ENCODE measurements at regions not wholly inside any gene's neighbourhood (a gene's known extent, or its start where the extent isn't known, plus 50 kb on each side); places are given as distances from the start of the nearest gene placed in this dataset.
A peak's percentile ranks its signal among the peaks of the same experiment; 100 is the strongest.

DNA sequence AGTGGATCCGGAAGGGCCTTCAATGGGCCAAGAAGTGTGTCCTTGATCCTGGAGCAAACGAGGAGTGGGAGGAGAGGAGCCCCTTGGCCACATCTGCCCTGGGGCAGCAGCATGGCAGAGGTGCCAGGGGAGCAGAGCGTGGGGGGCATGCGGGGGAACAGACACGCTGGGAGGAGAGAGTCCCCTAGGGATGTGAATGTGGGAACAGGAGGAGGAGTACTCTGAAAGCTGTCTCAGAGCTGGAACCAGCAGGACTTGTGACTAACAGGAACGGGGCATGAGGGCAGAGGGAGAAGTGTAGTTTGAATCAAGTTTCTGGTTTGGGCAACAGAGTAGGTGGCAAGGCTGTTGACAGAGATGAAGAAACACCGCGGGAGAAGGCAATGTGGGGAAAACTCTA lies 54.5 kb upstream of the SLC35C1 start:
- Histone ChIP-seq H3K27ac (ENCODE audit: low read length) (no peak overlapping the region), H3K4me1 (ENCODE audit: low read length) (no peaks in the 10 kb centered on the region), H3K9me3 (replicated peaks; ENCODE audit: insufficient read depth, low read length) (no peaks in the 10 kb centered on the region), H3K27me3 (replicated peaks; ENCODE audit: insufficient read depth, low read length) (no peaks in the 10 kb centered on the region; the same call in 1 of the 2 replicates), H4K20me1 (ENCODE audit: insufficient read depth, low read length) (no peaks in the 10 kb centered on the region), H3K9me2 (replicated peaks; ENCODE audit: insufficient read depth, low read length) (no peaks in the 10 kb centered on the region), H2AFZ (ENCODE audit: low read length) (no peak overlapping the region), H3K4me2 (ENCODE audit: low read depth, low read length) (no peak overlapping the region), H3K9ac (ENCODE audit: low read length) (no peak overlapping the region), H3K79me2 (ENCODE audit: low read length) (no peaks in the 10 kb centered on the region), H3K36me3 (replicated peaks; ENCODE audit: insufficient read depth, low read length) (no peaks in the 10 kb centered on the region), H3F3A (ENCODE audit: insufficient read depth, low read length) (no peaks in the 10 kb centered on the region), H3K4me3 (ENCODE audit: low read length) (no peak overlapping the region)
- no peak for DNase-seq
- TF ChIP-seq EZH2phosphoT487 (IDR thresholded peaks at IDR 0.05; ENCODE audit: low read length) (no peak), EZH2 (optimal IDR thresholded peaks at IDR 0.05; ENCODE audit: low read depth, low read length) (no peak)
- TF ChIP-seq, protein P1, sequence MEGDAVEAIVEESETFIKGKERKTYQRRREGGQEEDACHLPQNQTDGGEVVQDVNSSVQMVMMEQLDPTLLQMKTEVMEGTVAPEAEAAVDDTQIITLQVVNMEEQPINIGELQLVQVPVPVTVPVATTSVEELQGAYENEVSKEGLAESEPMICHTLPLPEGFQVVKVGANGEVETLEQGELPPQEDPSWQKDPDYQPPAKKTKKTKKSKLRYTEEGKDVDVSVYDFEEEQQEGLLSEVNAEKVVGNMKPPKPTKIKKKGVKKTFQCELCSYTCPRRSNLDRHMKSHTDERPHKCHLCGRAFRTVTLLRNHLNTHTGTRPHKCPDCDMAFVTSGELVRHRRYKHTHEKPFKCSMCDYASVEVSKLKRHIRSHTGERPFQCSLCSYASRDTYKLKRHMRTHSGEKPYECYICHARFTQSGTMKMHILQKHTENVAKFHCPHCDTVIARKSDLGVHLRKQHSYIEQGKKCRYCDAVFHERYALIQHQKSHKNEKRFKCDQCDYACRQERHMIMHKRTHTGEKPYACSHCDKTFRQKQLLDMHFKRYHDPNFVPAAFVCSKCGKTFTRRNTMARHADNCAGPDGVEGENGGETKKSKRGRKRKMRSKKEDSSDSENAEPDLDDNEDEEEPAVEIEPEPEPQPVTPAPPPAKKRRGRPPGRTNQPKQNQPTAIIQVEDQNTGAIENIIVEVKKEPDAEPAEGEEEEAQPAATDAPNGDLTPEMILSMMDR (IDR thresholded peaks at IDR 0.05; ENCODE audit: low read length), result no peak

DNA sequence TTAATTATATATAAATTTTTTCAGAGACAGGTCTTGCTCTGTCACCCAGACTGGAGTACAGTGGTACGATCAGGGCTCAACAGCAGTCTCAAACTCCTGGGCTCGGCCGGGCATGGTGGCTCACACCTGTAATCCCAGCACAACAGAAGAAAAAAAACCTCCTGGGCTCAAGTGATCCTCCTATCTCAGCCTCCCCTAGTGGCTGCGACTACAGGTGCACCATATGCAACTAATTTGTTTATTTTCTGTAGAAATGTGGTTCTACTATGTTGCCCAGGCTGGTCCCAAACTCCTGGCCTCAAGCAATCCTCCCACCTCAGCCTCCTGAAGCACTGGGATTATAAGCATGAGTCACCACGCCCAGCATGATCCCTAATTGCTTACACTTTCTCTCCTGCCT lies 56.1 kb upstream of the SLC35C1 start:
- Histone ChIP-seq H4K20me1 (ENCODE audit: insufficient read depth, low read length) (no peaks in the 10 kb centered on the region), H3K4me1 (ENCODE audit: low read length) (no peaks in the 10 kb centered on the region), H3K9ac (ENCODE audit: low read length) (no peak overlapping the region), H3K36me3 (replicated peaks; ENCODE audit: insufficient read depth, low read length) (no peaks in the 10 kb centered on the region), H3K4me2 (ENCODE audit: low read depth, low read length) (no peak overlapping the region), H3K27ac (ENCODE audit: low read length) (no peak overlapping the region), H3K9me3 (replicated peaks; ENCODE audit: insufficient read depth, low read length) (no peaks in the 10 kb centered on the region), H3K79me2 (ENCODE audit: low read length) (no peaks in the 10 kb centered on the region), H3F3A (ENCODE audit: insufficient read depth, low read length) (no peaks in the 10 kb centered on the region), H2AFZ (ENCODE audit: low read length) (no peak overlapping the region), H3K27me3 (replicated peaks; ENCODE audit: insufficient read depth, low read length) (no peaks in the 10 kb centered on the region; the same call in 1 of the 2 replicates), H3K4me3 (ENCODE audit: low read length) (no peak overlapping the region), H3K9me2 (replicated peaks; ENCODE audit: insufficient read depth, low read length) (no peaks in the 10 kb centered on the region)
- DNase-seq, result no peak
- TF ChIP-seq EZH2phosphoT487 (IDR thresholded peaks at IDR 0.05; ENCODE audit: low read length) (no peak), EZH2 (optimal IDR thresholded peaks at IDR 0.05; ENCODE audit: low read depth, low read length) (no peak)
- TF ChIP-seq, protein P1 (IDR thresholded peaks at IDR 0.05; ENCODE audit: low read length), result no peak

DNA sequence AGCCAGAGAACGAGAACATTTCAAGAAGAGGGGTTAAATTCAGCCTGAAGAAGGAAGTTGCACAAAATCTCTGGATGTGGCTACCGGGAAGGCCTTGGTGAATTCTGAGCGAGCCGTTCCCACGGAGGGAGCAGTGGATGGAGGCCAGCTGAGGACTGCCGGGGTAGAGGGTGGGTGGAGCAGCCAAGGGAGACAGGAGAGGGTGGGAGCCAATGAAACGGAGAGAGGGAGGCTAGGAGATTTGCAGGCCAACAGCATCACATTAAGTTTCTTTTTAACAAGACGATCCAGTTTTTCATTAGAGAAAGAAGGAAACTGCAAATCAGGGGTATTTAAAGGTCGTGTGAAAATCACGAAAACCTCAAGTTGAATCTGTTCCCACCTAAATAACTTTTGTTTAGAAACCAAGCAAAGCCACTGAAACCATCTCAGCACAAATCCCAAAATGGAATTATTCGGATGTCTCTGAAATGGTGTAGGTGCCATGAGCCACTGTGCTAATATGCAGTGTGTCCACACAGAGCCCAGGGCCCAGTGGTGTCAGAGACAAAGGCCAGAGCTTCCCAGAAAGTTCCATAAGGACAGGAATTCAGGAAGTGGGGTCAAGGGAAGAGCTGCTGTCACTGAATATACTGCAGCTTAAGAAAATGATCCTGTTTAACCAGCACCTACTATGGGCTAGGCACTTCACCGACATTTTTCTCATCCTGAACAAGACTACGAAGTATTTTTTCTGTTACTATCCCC lies 59.7 kb upstream of the SLC35C1 start:
- no peaks in the 10 kb centered on the region for H3K9me2 ChIP-seq (replicated peaks; ENCODE audit: insufficient read depth, low read length)
- no peak overlapping the region for H3K4me3 ChIP-seq (ENCODE audit: low read length)
- H3K79me2 ChIP-seq (ENCODE audit: low read length), result no peaks in the 10 kb centered on the region
- DNase-seq, result no peak
- H3K4me1 ChIP-seq (ENCODE audit: low read length), result no peaks in the 10 kb centered on the region
- no peaks in the 10 kb centered on the region for H4K20me1 ChIP-seq (ENCODE audit: insufficient read depth, low read length)
- H3K27ac ChIP-seq (ENCODE audit: low read length), result no peak overlapping the region
- H2AFZ ChIP-seq (ENCODE audit: low read length), result 0 out of 2 replicates have a peak overlapping the region, but pooled peaks have one; percentile 5
- H3K9me3 ChIP-seq (replicated peaks; ENCODE audit: insufficient read depth, low read length), result no peaks in the 10 kb centered on the region
- no peak overlapping the region for H3K4me2 ChIP-seq (ENCODE audit: low read depth, low read length)
- no peaks in the 10 kb centered on the region; the same call in 1 of the 2 replicates for H3K27me3 ChIP-seq (replicated peaks; ENCODE audit: insufficient read depth, low read length)
- no peaks in the 10 kb centered on the region for H3F3A ChIP-seq (ENCODE audit: insufficient read depth, low read length)
- H3K36me3 ChIP-seq (replicated peaks; ENCODE audit: insufficient read depth, low read length), result no peaks in the 10 kb centered on the region
- no peak overlapping the region for H3K9ac ChIP-seq (ENCODE audit: low read length)
- no peak for TF ChIP-seq EZH2 (optimal IDR thresholded peaks at IDR 0.05; ENCODE audit: low read depth, low read length)
- no peak for TF ChIP-seq EZH2phosphoT487 (IDR thresholded peaks at IDR 0.05; ENCODE audit: low read length)
- TF ChIP-seq, protein P1 (IDR thresholded peaks at IDR 0.05; ENCODE audit: low read length), result no peak

Measured in MM.1S (cell line).